ENCODE measurements at regions not wholly inside any gene's neighbourhood (a gene's known extent, or its start where the extent isn't known, plus 50 kb on each side); places are given as distances from the start of the nearest gene placed in this dataset.

GRCh38 chr12:118526255-118527095, 150.1 kb downstream of the SUDS3 start:
- H3K27ac ChIP-seq: no peak overlapping the region
- no peak for FAIRE-seq
- no peak overlapping the region for H3K4me3 ChIP-seq
- no peaks in the 10 kb centered on the region for H3K27me3 ChIP-seq
- WGBS, 2 donors: 40 to 41% methylated on average over 6 of the region's 6 CpGs
- intact Hi-C loops (cut with DNase I): no loop called here
- H3K4me1 ChIP-seq: peaks cover 0 to 6% (median 0%) of the 10 kb centered on the region in 3 donors
- no peaks in the 10 kb centered on the region for H3K9me3 ChIP-seq
- no peaks in the 10 kb centered on the region for H3K36me3 ChIP-seq
- DNase-seq: no peak
- TF ChIP-seq CTCF (IDR thresholded peaks at IDR 0.05): no peak
- peak in 3 of 4 donors; percentile 38 to 51 (median 44) for ATAC-seq

- DNase-seq (no peak), FAIRE-seq (no peak), ATAC-seq (no peak)
- H3K36me3 ChIP-seq: no peaks in the 10 kb centered on the region
- H3K4me1 ChIP-seq: peaks cover 0 to 6% (median 0%) of the 10 kb centered on the region in 3 donors
- TF ChIP-seq CTCF (IDR thresholded peaks at IDR 0.05): no peak
- H3K27ac ChIP-seq: no peak overlapping the region
- no peaks in the 10 kb centered on the region for H3K9me3 ChIP-seq
- 94 to 98% methylated on average over 4 of the region's 4 CpGs for WGBS, 2 donors
- H3K27me3 ChIP-seq: no peaks in the 10 kb centered on the region
- no peak overlapping the region for H3K4me3 ChIP-seq
- intact Hi-C loops (cut with DNase I): no loop called here
Observed at GRCh38 chr12:118527310-118527709, 151.0 kb downstream of the SUDS3 start.

GRCh38 chr12:118528625-118529024, 152.3 kb downstream of the SUDS3 start:
- no peak for DNase-seq
- H3K4me3 ChIP-seq: no peak overlapping the region
- ATAC-seq: no peak
- intact Hi-C loops (cut with DNase I): no loop called here
- peaks cover 0 to 6% (median 0%) of the 10 kb centered on the region in 3 donors for H3K4me1 ChIP-seq
- H3K36me3 ChIP-seq: no peaks in the 10 kb centered on the region
- H3K27me3 ChIP-seq: no peaks in the 10 kb centered on the region
- no peak for TF ChIP-seq CTCF (IDR thresholded peaks at IDR 0.05)
- no peak for FAIRE-seq
- no peaks in the 10 kb centered on the region for H3K9me3 ChIP-seq
- no peak overlapping the region for H3K27ac ChIP-seq

GRCh38 chr12:118534003-118534402, 157.6 kb downstream of the SUDS3 start:
- no peak for DNase-seq
- no peak overlapping the region for H3K4me3 ChIP-seq
- TF ChIP-seq CTCF (IDR thresholded peaks at IDR 0.05): no peak
- intact Hi-C loops (cut with DNase I): no loop called here
- H3K27ac ChIP-seq: no peak overlapping the region
- ATAC-seq: no peak
- H3K36me3 ChIP-seq: no peaks in the 10 kb centered on the region
- 52 to 65% methylated on average over 3 of the region's 3 CpGs for WGBS, 2 donors
- H3K27me3 ChIP-seq: no peaks in the 10 kb centered on the region
- no peaks in the 10 kb centered on the region for H3K9me3 ChIP-seq
- no peak for FAIRE-seq
- no peaks in the 10 kb centered on the region for H3K4me1 ChIP-seq

GRCh38 chr12:118536306-118536906, 160.1 kb downstream of the SUDS3 start:
- ATAC-seq (no peak), DNase-seq (no peak), FAIRE-seq (no peak)
- Histone ChIP-seq H3K27ac (no peak overlapping the region), H3K4me1 (no peaks in the 10 kb centered on the region), H3K4me3 (no peak overlapping the region), H3K27me3 (no peaks in the 10 kb centered on the region), H3K9me3 (no peaks in the 10 kb centered on the region), H3K36me3 (no peaks in the 10 kb centered on the region)
- intact Hi-C loops (cut with DNase I): no loop called here
- TF ChIP-seq CTCF (IDR thresholded peaks at IDR 0.05): no peak
- 66 to 73% methylated on average over 8 of the region's 8 CpGs for WGBS, 2 donors

Data from pancreas (tissue), 10 donors.